Tibial nerve (tissue), 4 donors: ENCODE measurements at regions not wholly inside any gene's neighbourhood (a gene's known extent, or its start where the extent isn't known, plus 50 kb on each side); places are given as distances from the start of the nearest gene placed in this dataset.

Source experiments
- DNase-seq, 2 donors: peaks; one replicate each; pipeline ENCODE4 v3.0.0-alpha.2; 2019; ENCODE audit warnings: low spot score in 2 of 2
- H3K27ac ChIP-seq, 4 donors: fragments of 200-600 bp; sonication (generic) in 3 of 4; one replicate each; pipeline ENCODE4 v1.5.1; 2017 to 2019; ENCODE audit warnings: mild to moderate bottlenecking in 1 of 4
- H3K27me3 ChIP-seq, 2 donors: fragments of 200-600 bp; sonication (generic) in 1 of 2; one replicate each; pipeline versions ENCODE4 v1.5.1 to v1.6.0; 2017 to 2019
- H3K36me3 ChIP-seq, 3 donors: fragments of 200-600 bp; sonication (generic); one replicate each; pipeline ENCODE4 v1.5.1; 2018 to 2019
- H3K4me1 ChIP-seq, 4 donors: fragments of 200-600 bp; sonication (generic) in 3 of 4; one replicate each; pipeline ENCODE4 v1.5.1; 2017 to 2019
- H3K4me3 ChIP-seq, 4 donors: fragments of 200-600 bp; sonication (generic) in 3 of 4; one replicate each; pipeline ENCODE4 v1.5.1; 2017 to 2019; ENCODE audit warnings: mild to moderate bottlenecking in 1 of 4, moderate library complexity in 1 of 4
- H3K9me3 ChIP-seq, 4 donors: fragments of 200-600 bp; sonication (generic) in 3 of 4; one replicate each; pipeline ENCODE4 v1.5.1; 2017 to 2019
- CTCF ChIP-seq, 5 experiments: fragments of 200-600 bp in 3 of 5; fragments of 450-650 bp in 2 of 5; sonication (generic) in 3 of 5; IDR thresholded peaks; one replicate each; pipeline ENCODE4 v1.5.1; 2016 to 2019; ENCODE audit warnings: antibody characterized with exemption in 5 of 5, mild to moderate bottlenecking in 3 of 5, moderate library complexity in 2 of 5
- EP300 ChIP-seq, 2 donors: sonication (generic); formaldehyde crosslinking; IDR thresholded peaks; one replicate each; pipeline ENCODE4 v1.6.1; 2017; ENCODE audit warnings: antibody characterized with exemption in 2 of 2, mild to moderate bottlenecking in 1 of 2
- POLR2A ChIP-seq, 2 donors: fragments of 450-650 bp; IDR thresholded peaks; one replicate each; pipeline ENCODE4 v1.6.1; 2017; ENCODE audit warnings: antibody characterized with exemption in 2 of 2, mild to moderate bottlenecking in 2 of 2, moderate library complexity in 2 of 2
- WGBS, 2 donors: methylation state at CpG; one replicate each; pipeline ENCODE4 v1.1.5; 2018; 5-methylcytosine and 5-hydroxymethylcytosine counted together

DNA sequence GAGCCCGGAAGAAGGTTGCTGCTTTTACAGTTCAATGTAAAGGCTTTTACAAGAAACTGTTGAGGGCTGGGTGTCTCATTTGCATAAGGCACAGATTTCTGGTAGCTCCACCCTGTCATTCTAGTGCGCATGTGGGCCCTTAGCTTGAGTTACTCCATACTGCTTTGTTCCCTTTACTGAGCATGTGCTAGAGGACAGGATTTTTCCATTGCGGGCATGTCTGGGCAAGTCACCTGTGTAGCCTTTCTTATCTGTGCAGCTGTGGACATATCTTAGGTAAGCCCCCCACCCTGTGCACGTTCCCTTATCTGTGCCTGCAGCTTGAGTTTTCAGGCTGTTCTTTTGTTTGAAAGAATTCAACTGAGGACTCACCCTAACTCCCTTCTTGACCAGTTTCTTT lies 56.2 kb upstream of the ARHGAP5 start:
- no peak for TF ChIP-seq EP300 (IDR thresholded peaks at IDR 0.05)
- TF ChIP-seq POLR2A (IDR thresholded peaks at IDR 0.05), result no peak
- TF ChIP-seq CTCF (IDR thresholded peaks at IDR 0.05), result no peak
- WGBS, 2 donors, result 96 to 100% methylated on average over 4 of the region's 4 CpGs
- DNase-seq, result no peak
- Histone ChIP-seq H3K9me3 (no peaks in the 10 kb centered on the region), H3K27me3 (no peaks in the 10 kb centered on the region), H3K36me3 (no peaks in the 10 kb centered on the region), H3K4me3 (no peak overlapping the region), H3K27ac (no peak overlapping the region), H3K4me1 (peaks cover 0 to 28% (median 2%) of the 10 kb centered on the region in 4 donors)

DNA sequence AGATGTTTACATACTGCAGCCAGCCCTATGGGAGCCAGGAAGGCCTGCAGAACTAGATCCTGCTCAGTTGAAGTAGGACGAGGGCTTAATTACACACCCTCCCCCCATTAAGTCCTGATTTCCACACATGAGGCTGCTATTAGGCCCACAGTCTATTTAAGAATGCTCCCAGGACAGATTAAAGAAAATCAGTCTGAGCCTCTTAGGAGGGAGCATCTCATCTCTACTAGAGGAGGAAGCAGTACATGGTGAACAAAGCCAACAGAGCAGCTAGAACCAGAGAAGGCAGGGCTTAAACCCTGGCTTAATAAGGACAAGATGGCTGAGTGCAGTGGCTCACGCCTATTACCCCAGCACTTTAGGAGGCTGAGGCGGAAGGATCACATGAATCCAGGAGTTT lies 55.8 kb upstream of the ARHGAP5 start:
- peaks cover 0 to 28% (median 2%) of the 10 kb centered on the region in 4 donors for H3K4me1 ChIP-seq
- no peaks in the 10 kb centered on the region for H3K36me3 ChIP-seq
- no peak overlapping the region for H3K27ac ChIP-seq
- no peaks in the 10 kb centered on the region for H3K27me3 ChIP-seq
- no peak overlapping the region for H3K4me3 ChIP-seq
- H3K9me3 ChIP-seq, result no peaks in the 10 kb centered on the region
- no peak for TF ChIP-seq EP300 (IDR thresholded peaks at IDR 0.05)
- no peak for TF ChIP-seq POLR2A (IDR thresholded peaks at IDR 0.05)
- TF ChIP-seq CTCF (IDR thresholded peaks at IDR 0.05), result no peak
- DNase-seq, result no peak
- 90 to 92% methylated on average over 3 of the region's 3 CpGs for WGBS, 2 donors

- Histone ChIP-seq H3K4me3 (no peak overlapping the region), H3K27ac (no peak overlapping the region)
- no peak for DNase-seq
Measured at GRCh38 chr14:32022525-32022924, 54.6 kb upstream of the ARHGAP5 start.

DNA sequence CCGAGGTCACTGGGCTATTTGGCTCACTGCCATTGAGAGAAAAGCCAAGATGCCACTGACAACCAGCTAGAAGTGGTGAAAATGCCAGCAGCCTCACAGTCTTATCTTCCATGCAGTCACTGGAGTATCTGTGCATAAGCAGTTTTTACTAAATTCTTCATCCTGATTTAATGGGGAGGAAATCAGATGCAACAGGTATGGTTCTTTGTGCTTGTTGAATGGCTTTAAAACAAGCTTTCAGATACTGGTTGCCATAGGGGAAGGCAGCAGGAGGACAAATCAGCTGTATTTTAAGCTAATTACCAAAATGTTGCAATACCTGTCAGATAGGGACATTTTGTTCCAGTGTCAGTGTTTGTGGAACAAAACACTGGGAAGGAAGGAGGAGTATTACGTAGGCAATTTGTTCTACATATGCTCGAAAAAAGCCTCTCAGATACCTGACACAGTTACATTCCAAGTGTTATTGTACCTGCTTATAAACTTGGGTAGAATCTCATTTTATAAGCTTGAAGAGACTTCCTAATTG lies 54.1 kb upstream of the ARHGAP5 start:
- no peak for DNase-seq
- Histone ChIP-seq H3K27me3 (no peaks in the 10 kb centered on the region), H3K4me3 (no peak overlapping the region), H3K4me1 (peaks cover 0 to 28% (median 2%) of the 10 kb centered on the region in 4 donors), H3K27ac (no peak overlapping the region), H3K9me3 (no peaks in the 10 kb centered on the region), H3K36me3 (no peaks in the 10 kb centered on the region)
- 87 to 97% methylated on average over 3 of the region's 3 CpGs for WGBS, 2 donors
- TF ChIP-seq POLR2A (IDR thresholded peaks at IDR 0.05), result no peak
- TF ChIP-seq EP300 (IDR thresholded peaks at IDR 0.05), result peak in 1 of 2 donors; percentile 87
- TF ChIP-seq CTCF (IDR thresholded peaks at IDR 0.05), result no peak

More at GRCh38 chr14:32022525-32022924, 54.6 kb upstream of the ARHGAP5 start:
- no peaks in the 10 kb centered on the region for H3K27me3 ChIP-seq
- H3K9me3 ChIP-seq, result no peaks in the 10 kb centered on the region
- WGBS, 2 donors, result 86 to 90% methylated on average over 4 of the region's 4 CpGs
- peaks cover 0 to 28% (median 2%) of the 10 kb centered on the region in 4 donors for H3K4me1 ChIP-seq
- no peaks in the 10 kb centered on the region for H3K36me3 ChIP-seq
- TF ChIP-seq POLR2A (IDR thresholded peaks at IDR 0.05) (no peak), CTCF (IDR thresholded peaks at IDR 0.05) (no peak), EP300 (IDR thresholded peaks at IDR 0.05) (no peak)

- TF ChIP-seq CTCF (IDR thresholded peaks at IDR 0.05), result no peak
- no peak for TF ChIP-seq EP300 (IDR thresholded peaks at IDR 0.05)
- no peak for TF ChIP-seq POLR2A (IDR thresholded peaks at IDR 0.05)
- H3K4me1 ChIP-seq, result peaks cover 0 to 26% (median 2%) of the 10 kb centered on the region in 4 donors
- no peak overlapping the region for H3K4me3 ChIP-seq
- H3K27ac ChIP-seq, result no peak overlapping the region
- H3K9me3 ChIP-seq, result no peaks in the 10 kb centered on the region
- no peaks in the 10 kb centered on the region for H3K27me3 ChIP-seq
- WGBS, 2 donors, result 94% methylated on average over 3 of the region's 3 CpGs
- no peaks in the 10 kb centered on the region for H3K36me3 ChIP-seq
- DNase-seq, result no peak
Measured at GRCh38 chr14:32023540-32023939, 53.6 kb upstream of the ARHGAP5 start.
